Loucy (cell line): ENCODE measurements at regions not wholly inside any gene's neighbourhood (a gene's known extent, or its start where the extent isn't known, plus 50 kb on each side); places are given as distances from the start of the nearest gene placed in this dataset.

Experiments used
- H2AFZ ChIP-seq: fragments of 200-600 bp; sonication (generic); 2 replicates; pipeline ENCODE4 v1.6.0; 2016; ENCODE audit warnings: antibody characterized with exemption, mild to moderate bottlenecking, low read length, moderate library complexity
- H3F3A ChIP-seq: fragments of 200-600 bp; 2 replicates; pipeline ENCODE4 v1.6.0; 2016; ENCODE audit warnings: antibody characterized with exemption, low read depth, mild to moderate bottlenecking
- H3K27me3 ChIP-seq: fragments of 200-600 bp; sonication (generic); 2 replicates; pipeline ENCODE4 v1.6.1; 2014; ENCODE audit warnings: low read length, mild to moderate bottlenecking; ENCODE audit not compliant: insufficient read depth, poor library complexity, severe bottlenecking
- H3K36me3 ChIP-seq: fragments of 200-600 bp; sonication (generic); 2 replicates; pipeline ENCODE4 v1.6.1; 2016; ENCODE audit warnings: low read length; ENCODE audit not compliant: insufficient read depth
- H3K4me1 ChIP-seq: fragments of 200-600 bp; sonication (generic); 2 replicates; pipeline ENCODE4 v1.5.1; 2014; ENCODE audit warnings: low read length, mild to moderate bottlenecking; ENCODE audit not compliant: insufficient read depth, poor library complexity, severe bottlenecking
- H3K4me2 ChIP-seq: fragments of 200-600 bp; sonication (generic); 2 replicates; pipeline ENCODE4 v1.6.0; 2014; ENCODE audit warnings: antibody characterized with exemption, low read length, low read depth, mild to moderate bottlenecking; ENCODE audit not compliant: poor library complexity, severe bottlenecking
- H3K4me3 ChIP-seq: fragments of 200-600 bp; sonication (generic); 2 replicates; pipeline ENCODE4 v1.5.1; 2014; ENCODE audit warnings: low read length, mild to moderate bottlenecking, mixed read lengths; ENCODE audit not compliant: poor library complexity, severe bottlenecking
- H3K79me2 ChIP-seq: fragments of 200-600 bp; sonication (generic); 2 replicates; pipeline ENCODE4 v1.6.1; 2014; ENCODE audit warnings: low read length; ENCODE audit not compliant: insufficient read depth
- H3K9ac ChIP-seq: fragments of 200-600 bp; sonication (generic); 2 replicates; pipeline ENCODE4 v1.6.0; 2014; ENCODE audit warnings: mild to moderate bottlenecking, low read depth, low read length, moderate library complexity; ENCODE audit not compliant: poor library complexity, severe bottlenecking
- H3K9me2 ChIP-seq: fragments of 200-600 bp; sonication (generic); replicated peaks from 2 replicates; pipeline ENCODE4 v1.6.1; 2016; ENCODE audit warnings: low read depth, low read length, mixed read lengths
- H3K9me3 ChIP-seq: fragments of 200-600 bp; sonication (generic); 2 replicates; pipeline ENCODE4 v1.6.1; 2014; ENCODE audit warnings: mild to moderate bottlenecking, antibody characterized with exemption, low read length, low read depth; ENCODE audit not compliant: insufficient read depth
- H4K20me1 ChIP-seq: fragments of 200-600 bp; sonication (generic); 2 replicates; pipeline ENCODE4 v1.6.0; 2014; ENCODE audit warnings: antibody characterized with exemption, low read length, mild to moderate bottlenecking; ENCODE audit not compliant: insufficient read depth, poor library complexity, severe bottlenecking
- EZH2phosphoT487 ChIP-seq: fragments of 200-600 bp; IDR thresholded peaks from 2 replicates; pipeline ENCODE4 v1.6.1; 2018; ENCODE audit warnings: antibody characterized with exemption, mild to moderate bottlenecking, moderate library complexity, borderline replicate concordance
- TF ChIP-seq, protein P1 (sequence below): fragments of 200-600 bp; sonication (generic); conservative IDR thresholded peaks from 2 replicates; pipeline ENCODE4 v1.5.1; 2014; ENCODE audit warnings: mild to moderate bottlenecking, antibody characterized with exemption, low read length

DNA sequence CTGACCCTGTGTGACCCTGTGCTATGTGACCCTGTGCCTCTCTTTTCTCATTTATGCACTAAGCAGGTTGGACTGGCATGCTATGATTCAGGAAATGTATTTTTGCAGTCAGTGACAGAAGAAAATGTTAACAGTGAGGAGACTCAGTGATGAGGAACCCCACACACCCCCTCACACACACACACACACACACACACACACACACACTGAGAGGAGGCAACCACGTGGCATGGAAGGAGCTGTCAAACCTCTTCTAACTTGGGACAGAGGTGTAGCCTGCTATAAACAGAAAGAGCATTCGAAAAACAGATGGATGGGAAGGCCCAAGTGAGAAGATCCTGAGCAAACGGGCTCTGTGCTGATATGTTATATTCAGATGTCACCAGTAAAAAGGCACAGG lies 57.9 kb upstream of the GRIA1 start:
- Histone ChIP-seq H3K9ac (no peak overlapping the region), H3F3A (no peaks in the 10 kb centered on the region), H3K4me1 (no peaks in the 10 kb centered on the region), H3K9me2 (no peaks in the 10 kb centered on the region), H3K4me2 (no peak overlapping the region), H3K79me2 (no peaks in the 10 kb centered on the region), H3K4me3 (no peak overlapping the region), H3K36me3 (no peaks in the 10 kb centered on the region), H3K9me3 (no peaks in the 10 kb centered on the region), H3K27me3 (no peaks in the 10 kb centered on the region), H2AFZ (no peak overlapping the region), H4K20me1 (no peaks in the 10 kb centered on the region)
- no peak for TF ChIP-seq EZH2phosphoT487
- TF ChIP-seq, protein P1, sequence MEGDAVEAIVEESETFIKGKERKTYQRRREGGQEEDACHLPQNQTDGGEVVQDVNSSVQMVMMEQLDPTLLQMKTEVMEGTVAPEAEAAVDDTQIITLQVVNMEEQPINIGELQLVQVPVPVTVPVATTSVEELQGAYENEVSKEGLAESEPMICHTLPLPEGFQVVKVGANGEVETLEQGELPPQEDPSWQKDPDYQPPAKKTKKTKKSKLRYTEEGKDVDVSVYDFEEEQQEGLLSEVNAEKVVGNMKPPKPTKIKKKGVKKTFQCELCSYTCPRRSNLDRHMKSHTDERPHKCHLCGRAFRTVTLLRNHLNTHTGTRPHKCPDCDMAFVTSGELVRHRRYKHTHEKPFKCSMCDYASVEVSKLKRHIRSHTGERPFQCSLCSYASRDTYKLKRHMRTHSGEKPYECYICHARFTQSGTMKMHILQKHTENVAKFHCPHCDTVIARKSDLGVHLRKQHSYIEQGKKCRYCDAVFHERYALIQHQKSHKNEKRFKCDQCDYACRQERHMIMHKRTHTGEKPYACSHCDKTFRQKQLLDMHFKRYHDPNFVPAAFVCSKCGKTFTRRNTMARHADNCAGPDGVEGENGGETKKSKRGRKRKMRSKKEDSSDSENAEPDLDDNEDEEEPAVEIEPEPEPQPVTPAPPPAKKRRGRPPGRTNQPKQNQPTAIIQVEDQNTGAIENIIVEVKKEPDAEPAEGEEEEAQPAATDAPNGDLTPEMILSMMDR, result no peak

DNA sequence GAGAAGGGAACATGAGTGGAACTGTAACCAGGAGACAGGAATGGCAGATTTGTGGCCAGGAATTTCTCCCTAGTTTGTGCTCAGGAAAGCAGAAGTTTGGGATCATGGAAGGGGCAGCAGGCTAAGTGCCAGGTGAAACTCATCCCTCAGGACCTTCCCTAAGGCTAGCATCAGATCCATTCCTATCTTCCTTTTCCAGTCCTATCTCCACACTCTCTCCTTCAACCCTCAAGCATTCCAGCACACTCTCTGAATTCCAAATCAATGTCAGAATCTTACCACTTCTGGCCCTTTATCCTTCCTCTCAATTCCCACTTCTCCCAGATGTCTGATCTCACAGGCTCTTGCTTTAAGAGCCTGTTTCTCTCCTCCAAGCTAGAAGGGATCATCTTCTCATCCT lies 53.2 kb upstream of the GRIA1 start:
- H2AFZ ChIP-seq, result no peak overlapping the region
- H3K9ac ChIP-seq, result no peak overlapping the region
- no peaks in the 10 kb centered on the region for H3F3A ChIP-seq
- H3K79me2 ChIP-seq, result no peaks in the 10 kb centered on the region
- no peaks in the 10 kb centered on the region for H3K36me3 ChIP-seq
- no peak overlapping the region for H3K4me2 ChIP-seq
- H3K9me2 ChIP-seq, result no peaks in the 10 kb centered on the region
- no peaks in the 10 kb centered on the region for H3K27me3 ChIP-seq
- no peak overlapping the region for H3K4me3 ChIP-seq
- H4K20me1 ChIP-seq, result no peaks in the 10 kb centered on the region
- H3K9me3 ChIP-seq, result no peaks in the 10 kb centered on the region
- no peaks in the 10 kb centered on the region for H3K4me1 ChIP-seq
- TF ChIP-seq, protein P1, result no peak
- no peak for TF ChIP-seq EZH2phosphoT487

DNA sequence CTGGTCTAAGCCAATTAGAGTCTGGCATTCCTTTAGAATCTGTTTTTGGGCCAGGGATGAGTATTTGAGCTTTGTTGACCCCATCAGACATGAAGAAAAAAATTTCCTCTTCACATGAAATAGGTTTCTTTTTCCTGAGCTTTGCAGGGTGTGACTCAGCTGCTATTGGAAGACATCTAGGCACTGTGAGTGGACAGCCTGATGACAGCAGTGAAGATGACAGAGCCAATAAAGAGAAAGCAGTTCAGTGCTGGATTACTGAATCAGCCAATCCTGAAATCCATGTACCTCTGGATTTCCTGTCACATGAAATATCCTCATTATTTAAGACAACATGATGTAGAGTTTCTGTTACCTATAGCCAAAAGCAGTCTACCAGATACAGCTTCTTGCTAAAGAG lies 51.3 kb upstream of the GRIA1 start:
- Histone ChIP-seq H3K9me3 (no peaks in the 10 kb centered on the region), H2AFZ (no peak overlapping the region), H3K9ac (no peak overlapping the region), H3K36me3 (no peaks in the 10 kb centered on the region), H3K79me2 (no peaks in the 10 kb centered on the region), H3K4me2 (no peak overlapping the region), H3K4me1 (no peaks in the 10 kb centered on the region), H3F3A (no peaks in the 10 kb centered on the region), H3K9me2 (no peaks in the 10 kb centered on the region), H4K20me1 (no peaks in the 10 kb centered on the region), H3K27me3 (no peaks in the 10 kb centered on the region), H3K4me3 (no peak overlapping the region)
- no peak for TF ChIP-seq EZH2phosphoT487
- TF ChIP-seq, protein P1, result no peak
